ENCODE measurements at regions not wholly inside any gene's neighbourhood (a gene's known extent, or its start where the extent isn't known, plus 50 kb on each side); places are given as distances from the start of the nearest gene placed in this dataset.
"Not testable (repeated sequence)": the region's sequence is repeated elsewhere in the genome, so short reads cannot be mapped to it uniquely, and the experiment has no call there.

- intact Hi-C loops (cut with micrococcal nuclease; ENCODE audit: unreplicated experiment) = no loop called here
- Histone ChIP-seq H3K4me2 (no peak overlapping the region), H3K4me1 (replicated peaks; ENCODE audit: insufficient read depth) (no peaks in the 10 kb centered on the region), H4K20me1 (ENCODE audit: insufficient read depth) (no peaks in the 10 kb centered on the region), H3F3A (ENCODE audit: insufficient read depth, low read depth) (no peaks in the 10 kb centered on the region), H3K27ac (no peak overlapping the region), H3K9me3 (ENCODE audit: insufficient read depth, low read depth) (no peaks in the 10 kb centered on the region), H2AFZ (no peak overlapping the region), H3K79me2 (ENCODE audit: low read depth) (no peaks in the 10 kb centered on the region), H3K27me3 (ENCODE audit: insufficient read depth, low read depth) (no peaks in the 10 kb centered on the region), H3K36me3 (ENCODE audit: low read depth) (no peaks in the 10 kb centered on the region), H3K9me2 (ENCODE audit: insufficient read depth) (no peaks in the 10 kb centered on the region), H3K4me3 (no peak overlapping the region)
- ChIA-PET CTCF (no interaction called here), POLR2A (ENCODE audit: unreplicated experiment) (no interaction called here)
- no peak for TF ChIP-seq EZH2 (IDR thresholded peaks at IDR 0.05; ENCODE audit: low read depth)
- TF ChIP-seq, protein P1, sequence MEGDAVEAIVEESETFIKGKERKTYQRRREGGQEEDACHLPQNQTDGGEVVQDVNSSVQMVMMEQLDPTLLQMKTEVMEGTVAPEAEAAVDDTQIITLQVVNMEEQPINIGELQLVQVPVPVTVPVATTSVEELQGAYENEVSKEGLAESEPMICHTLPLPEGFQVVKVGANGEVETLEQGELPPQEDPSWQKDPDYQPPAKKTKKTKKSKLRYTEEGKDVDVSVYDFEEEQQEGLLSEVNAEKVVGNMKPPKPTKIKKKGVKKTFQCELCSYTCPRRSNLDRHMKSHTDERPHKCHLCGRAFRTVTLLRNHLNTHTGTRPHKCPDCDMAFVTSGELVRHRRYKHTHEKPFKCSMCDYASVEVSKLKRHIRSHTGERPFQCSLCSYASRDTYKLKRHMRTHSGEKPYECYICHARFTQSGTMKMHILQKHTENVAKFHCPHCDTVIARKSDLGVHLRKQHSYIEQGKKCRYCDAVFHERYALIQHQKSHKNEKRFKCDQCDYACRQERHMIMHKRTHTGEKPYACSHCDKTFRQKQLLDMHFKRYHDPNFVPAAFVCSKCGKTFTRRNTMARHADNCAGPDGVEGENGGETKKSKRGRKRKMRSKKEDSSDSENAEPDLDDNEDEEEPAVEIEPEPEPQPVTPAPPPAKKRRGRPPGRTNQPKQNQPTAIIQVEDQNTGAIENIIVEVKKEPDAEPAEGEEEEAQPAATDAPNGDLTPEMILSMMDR (conservative IDR thresholded peaks at IDR 0.05) = no peak
- no peak for DNase-seq
- BruUV-seq (replicated peaks) = no TSS peak
These were observed 854.2 kb upstream of the ZEB2 start for GRCh38 chr2:145374165-145374564.

- H3K27me3 ChIP-seq (ENCODE audit: insufficient read depth, low read depth); H3F3A ChIP-seq (ENCODE audit: insufficient read depth, low read depth); DNase-seq; H3K9me2 ChIP-seq (ENCODE audit: insufficient read depth); H3K79me2 ChIP-seq (ENCODE audit: low read depth); H3K27ac ChIP-seq; intact Hi-C loops (cut with micrococcal nuclease; ENCODE audit: unreplicated experiment); H3K4me3 ChIP-seq; BruUV-seq (replicated peaks); POLR2A ChIA-PET (ENCODE audit: unreplicated experiment); H4K20me1 ChIP-seq (ENCODE audit: insufficient read depth); CTCF ChIA-PET; H3K9me3 ChIP-seq (ENCODE audit: insufficient read depth, low read depth); H3K36me3 ChIP-seq (ENCODE audit: low read depth); H2AFZ ChIP-seq; H3K4me1 ChIP-seq (replicated peaks; ENCODE audit: insufficient read depth); H3K4me2 ChIP-seq: not testable (repeated sequence)
These were observed 847.4 kb upstream of the ZEB2 start for GRCh38 chr2:145367334-145367733.

DNA sequence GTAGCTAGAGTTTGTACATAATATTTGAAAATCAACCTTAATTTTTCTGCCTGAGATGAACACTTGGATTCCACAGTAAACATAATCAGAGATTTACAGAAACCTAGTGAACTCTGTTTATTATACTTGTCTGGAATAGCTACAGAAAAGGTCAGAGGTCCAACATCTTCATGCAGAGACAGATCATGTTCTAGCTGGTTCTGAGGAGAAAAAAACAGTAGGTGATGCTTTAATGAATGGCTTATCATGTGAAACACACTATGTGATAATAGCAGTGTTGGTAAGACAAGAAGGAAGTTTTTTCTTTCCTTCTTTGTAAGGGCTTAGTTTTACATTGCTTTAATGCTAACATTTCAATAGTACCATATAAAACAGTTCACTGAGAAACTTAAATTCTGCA, 846.4 kb upstream of the ZEB2 start:
- no peak overlapping the region for H3K4me3 ChIP-seq
- no peaks in the 10 kb centered on the region; the same call in 1 of the 2 replicates for H3K9me2 ChIP-seq (ENCODE audit: insufficient read depth)
- intact Hi-C loops (cut with micrococcal nuclease; ENCODE audit: unreplicated experiment) = no loop called here
- ChIA-PET POLR2A (ENCODE audit: unreplicated experiment) (interaction anchor here (0.7 kb wide), 1 partner anchor 704 kb away, joined by 8 read pairs; no protein-coding TSS in a partner anchor), CTCF (no interaction called here)
- H3K36me3 ChIP-seq (ENCODE audit: low read depth) = no peaks in the 10 kb centered on the region
- H3K27ac ChIP-seq = no peak overlapping the region
- H3K27me3 ChIP-seq (ENCODE audit: insufficient read depth, low read depth) = no peaks in the 10 kb centered on the region
- H4K20me1 ChIP-seq (ENCODE audit: insufficient read depth) = no peaks in the 10 kb centered on the region
- no peak overlapping the region for H2AFZ ChIP-seq
- TF ChIP-seq, protein P1 (conservative IDR thresholded peaks at IDR 0.05) = no peak
- no peak for TF ChIP-seq EZH2 (IDR thresholded peaks at IDR 0.05; ENCODE audit: low read depth)
- no peaks in the 10 kb centered on the region for H3K79me2 ChIP-seq (ENCODE audit: low read depth)
- BruUV-seq (replicated peaks) = no TSS peak
- no peak for DNase-seq
- no peaks in the 10 kb centered on the region for H3K4me1 ChIP-seq (replicated peaks; ENCODE audit: insufficient read depth)
- no peaks in the 10 kb centered on the region for H3K9me3 ChIP-seq (ENCODE audit: insufficient read depth, low read depth)
- no peaks in the 10 kb centered on the region for H3F3A ChIP-seq (ENCODE audit: insufficient read depth, low read depth)
- H3K4me2 ChIP-seq = no peak overlapping the region

DNA sequence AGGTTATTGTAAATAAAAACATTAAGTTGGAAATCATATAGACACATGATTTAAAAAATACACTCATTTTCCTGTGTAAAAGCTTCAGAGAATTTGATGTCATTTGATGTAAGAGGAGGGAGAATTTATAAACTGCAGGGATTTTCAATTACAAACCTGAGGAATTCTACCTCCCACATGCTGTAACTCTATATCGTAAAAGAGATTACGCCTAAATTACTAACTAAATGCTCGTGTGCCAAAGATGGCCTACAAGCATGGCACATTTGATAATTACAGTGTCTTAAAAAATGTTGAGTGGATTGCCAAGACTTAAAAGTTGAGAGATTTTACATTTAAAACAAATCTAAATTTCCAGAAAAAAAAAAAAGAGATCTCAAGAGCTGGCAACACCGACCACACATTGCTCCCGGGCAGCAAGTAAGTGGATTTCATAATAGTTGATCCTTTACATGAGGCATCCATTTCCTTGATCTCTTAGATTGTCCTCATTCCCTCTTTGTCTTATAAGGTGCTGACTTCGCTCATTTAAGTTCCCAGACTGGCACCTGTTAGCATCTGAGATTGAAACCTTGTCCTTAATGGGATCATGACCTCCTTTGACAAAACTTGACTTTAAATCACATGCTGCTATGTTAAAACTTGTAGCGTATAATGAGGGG, 840.3 kb upstream of the ZEB2 start:
- H3K4me3 ChIP-seq = no peak overlapping the region
- TF ChIP-seq EZH2 (IDR thresholded peaks at IDR 0.05; ENCODE audit: low read depth) = no peak
- TF ChIP-seq, protein P1 (conservative IDR thresholded peaks at IDR 0.05) = no peak
- H3K27me3 ChIP-seq (ENCODE audit: insufficient read depth, low read depth) = no peaks in the 10 kb centered on the region
- H3K36me3 ChIP-seq (ENCODE audit: low read depth) = no peaks in the 10 kb centered on the region
- no peaks in the 10 kb centered on the region for H3K79me2 ChIP-seq (ENCODE audit: low read depth)
- H3F3A ChIP-seq (ENCODE audit: insufficient read depth, low read depth) = no peaks in the 10 kb centered on the region
- DNase-seq = no peak
- H3K4me1 ChIP-seq (replicated peaks; ENCODE audit: insufficient read depth) = no peaks in the 10 kb centered on the region
- H4K20me1 ChIP-seq (ENCODE audit: insufficient read depth) = no peaks in the 10 kb centered on the region
- no peaks in the 10 kb centered on the region for H3K9me3 ChIP-seq (ENCODE audit: insufficient read depth, low read depth)
- ChIA-PET POLR2A (ENCODE audit: unreplicated experiment) (no interaction called here), CTCF (no interaction called here)
- no peak overlapping the region for H2AFZ ChIP-seq
- H3K4me2 ChIP-seq = no peak overlapping the region
- intact Hi-C loops (cut with micrococcal nuclease; ENCODE audit: unreplicated experiment) = no loop called here
- BruUV-seq (replicated peaks) = no TSS peak
- no peak overlapping the region for H3K27ac ChIP-seq
- H3K9me2 ChIP-seq (ENCODE audit: insufficient read depth) = no peaks in the 10 kb centered on the region; the same call in 1 of the 2 replicates
